SK-N-SH (cell line): ENCODE measurements at regions not wholly inside any gene's neighbourhood (a gene's known extent, or its start where the extent isn't known, plus 50 kb on each side); places are given as distances from the start of the nearest gene placed in this dataset.

ENCODE experiments used
- CTCF ChIA-PET: fragments of 300-600, 350-600 bp; formaldehyde crosslinking; extraction: SDS; loops from one replicate; lab custom pipeline; 2021; lab: Yijun Ruan, JAX
- POLR2A ChIA-PET: fragments of 350-600 bp; sonication (Branson Sonifier 250); formaldehyde crosslinking; extraction: SDS; loops from one replicate; lab custom pipeline; 2020; ENCODE audit warnings: antibody characterized with exemption, inconsistent platforms; lab: Yijun Ruan, JAX
- DNase-seq: peaks from one replicate; pipeline ENCODE4 v3.0.0; 2012
- H2AFZ ChIP-seq: fragments of 200-600 bp; sonication (generic); 2 replicates; pipeline ENCODE4 v1.8.1; 2016; ENCODE audit warnings: antibody characterized with exemption, mild to moderate bottlenecking, low read depth
- H3F3A ChIP-seq: fragments of 200-600 bp; sonication (generic); replicated peaks from 2 replicates; pipeline ENCODE3; 2016; ENCODE audit warnings: antibody characterized with exemption, mild to moderate bottlenecking; ENCODE audit not compliant: insufficient read depth
- H3K27ac ChIP-seq, 2 experiments: fragments of 200-500 bp in 1 of 2; fragments of 200-600 bp in 1 of 2; sonication (Bioruptor generic) in 1 of 2; sonication (generic), shearing (Covaris generic) in 1 of 2; 2 replicates each; pipeline versions ENCODE4 v1.5.1 to v1.6.1; 2014 to 2016; ENCODE audit warnings: low read depth in 2 of 2, inconsistent platforms in 1 of 2, low read length in 1 of 2, mild to moderate bottlenecking in 1 of 2, mixed read lengths in 1 of 2
- H3K27me3 ChIP-seq: fragments of 200-600 bp; sonication (generic), shearing (Covaris generic); 2 replicates; pipeline ENCODE4 v1.6.1; 2016; ENCODE audit warnings: mixed run types; ENCODE audit not compliant: insufficient read depth
- H3K36me3 ChIP-seq, 2 experiments: fragments of 200-500 bp in 1 of 2; fragments of 200-600 bp in 1 of 2; sonication (Bioruptor generic) in 1 of 2; sonication (generic) in 1 of 2; replicated peaks in 1 of 2; 2 replicates each; pipeline versions ENCODE3 to v1.5.1; 2014 to 2016; ENCODE audit warnings: low read length in 1 of 2, mild to moderate bottlenecking in 1 of 2; ENCODE audit not compliant: insufficient read depth in 2 of 2, control insufficient read depth in 1 of 2
- H3K4me1 ChIP-seq, 2 experiments: fragments of 200-500 bp in 1 of 2; fragments of 200-600 bp in 1 of 2; sonication (Bioruptor generic) in 1 of 2; sonication (generic), shearing (Covaris generic) in 1 of 2; 2 replicates each; pipeline versions ENCODE4 v1.5.1 to v1.6.1; 2014 to 2016; ENCODE audit warnings: low read depth in 1 of 2, low read length in 1 of 2, mixed run types in 1 of 2; ENCODE audit not compliant: insufficient read depth in 2 of 2, control insufficient read depth in 1 of 2
- H3K4me2 ChIP-seq: fragments of 200-600 bp; sonication (generic), shearing (Covaris generic); 2 replicates; pipeline ENCODE4 v1.6.1; 2017; ENCODE audit warnings: mixed run types
- H3K4me3 ChIP-seq, 2 experiments: fragments of 200-500 bp in 1 of 2; fragments of 200-600 bp in 1 of 2; sonication (Bioruptor generic) in 1 of 2; sonication (generic), shearing (Covaris generic) in 1 of 2; 2 replicates each; pipeline versions ENCODE4 v1.5.1 to v1.8.1; 2014 to 2016; ENCODE audit warnings: low read depth in 2 of 2, inconsistent platforms in 1 of 2, low read length in 1 of 2, mild to moderate bottlenecking in 1 of 2, mixed read lengths in 1 of 2, moderate library complexity in 1 of 2
- H3K79me2 ChIP-seq: fragments of 200-600 bp; sonication (generic); 2 replicates; pipeline ENCODE4 v1.8.1; 2017; ENCODE audit warnings: mild to moderate bottlenecking; ENCODE audit not compliant: insufficient read depth
- H3K9ac ChIP-seq: fragments of 200-600 bp; sonication (generic); 2 replicates; pipeline ENCODE4 v1.6.1; 2017; ENCODE audit warnings: mixed run types
- H3K9me2 ChIP-seq: fragments of 200-600 bp; sonication (generic); 2 replicates; pipeline ENCODE4 v1.6.1; 2017; ENCODE audit warnings: mixed run types
- H3K9me3 ChIP-seq: fragments of 200-600 bp; sonication (generic); 2 replicates; pipeline ENCODE4 v1.6.1; 2017; ENCODE audit warnings: mixed run types, mild to moderate bottlenecking, moderate library complexity
- H4K20me1 ChIP-seq: fragments of 200-600 bp; sonication (generic); 2 replicates; pipeline ENCODE4 v1.6.1; 2017; ENCODE audit warnings: mild to moderate bottlenecking, mixed run types; ENCODE audit not compliant: insufficient read depth
- FOSL2 ChIP-seq: IDR thresholded peaks from 2 replicates; pipeline ENCODE4 v1.4.0; 2012; ENCODE audit warnings: low read depth, mild to moderate bottlenecking, moderate library complexity, borderline replicate concordance
- FOXJ3 ChIP-seq: sonication (generic); formaldehyde crosslinking; IDR thresholded peaks from 2 replicates; pipeline ENCODE4 v1.5.1; 2020; ENCODE audit warnings: mild to moderate bottlenecking, missing genetic modification reagents
- FOXM1 ChIP-seq: IDR thresholded peaks from 2 replicates; pipeline ENCODE4 v1.4.0; 2012; ENCODE audit warnings: low read depth, mild to moderate bottlenecking
- GATA2 ChIP-seq: sonication (generic); formaldehyde crosslinking; IDR thresholded peaks from 2 replicates; pipeline ENCODE4 v1.5.0; 2020; ENCODE audit warnings: mild to moderate bottlenecking, missing genetic modification reagents
- MAX ChIP-seq: IDR thresholded peaks from 2 replicates; pipeline ENCODE4 v1.4.0; 2012; ENCODE audit warnings: low read depth
- MEF2A ChIP-seq: IDR thresholded peaks from 2 replicates; pipeline ENCODE4 v1.4.0; 2012; ENCODE audit warnings: low read depth, borderline replicate concordance
- NFIC ChIP-seq: IDR thresholded peaks from 2 replicates; pipeline ENCODE4 v1.4.0; 2012; ENCODE audit warnings: borderline replicate concordance
- RFX5 ChIP-seq: IDR thresholded peaks from 2 replicates; pipeline ENCODE4 v1.6.1; 2012; ENCODE audit warnings: mild to moderate bottlenecking, improper control_type of control experiment, low read length
- SMC3 ChIP-seq: IDR thresholded peaks from 2 replicates; pipeline ENCODE4 v1.6.1; 2012; ENCODE audit warnings: low read depth, low read length, improper control_type of control experiment
- YY1 ChIP-seq: IDR thresholded peaks from 2 replicates; pipeline ENCODE4 v1.4.0; 2012; ENCODE audit warnings: low read depth, mild to moderate bottlenecking
- WGBS: methylation state at CpG from one replicate; pipeline ENCODE4 v1.1.6; 2017; ENCODE audit warnings: low lambda C conversion rate; 5-methylcytosine and 5-hydroxymethylcytosine counted together
- TF ChIP-seq, protein P1 (sequence below): IDR thresholded peaks from 2 replicates; pipeline ENCODE4 v1.4.0; 2012; ENCODE audit warnings: low read depth, borderline replicate concordance
- TF ChIP-seq, protein P2 (sequence below): IDR thresholded peaks from 2 replicates; pipeline ENCODE4; 2012

- no peaks in the 10 kb centered on the region for H3K27me3 ChIP-seq
- DNase-seq: no peak
- no peaks in the 10 kb centered on the region for H4K20me1 ChIP-seq
- POLR2A ChIA-PET: no interaction called here
- no peaks in the 10 kb centered on the region for H3K9me2 ChIP-seq
- WGBS: 57% methylated on average over 2 of the region's 2 CpGs
- no peaks in the 10 kb centered on the region; a peak in 1 of 4 replicates for H3K4me1 ChIP-seq
- H3K9ac ChIP-seq: no peak overlapping the region
- no peaks in the 10 kb centered on the region for H3K79me2 ChIP-seq
- no peak overlapping the region for H2AFZ ChIP-seq
- CTCF ChIA-PET: no interaction called here
- no peak for TF ChIP-seq SMC3
- no peak overlapping the region for H3K4me2 ChIP-seq
- H3K4me3 ChIP-seq: no peak overlapping the region
- H3K36me3 ChIP-seq: no peaks in the 10 kb centered on the region
- no peaks in the 10 kb centered on the region for H3K9me3 ChIP-seq
- H3F3A ChIP-seq: no peaks in the 10 kb centered on the region
- no peak overlapping the region for H3K27ac ChIP-seq
Measured at GRCh38 chr10:107476408-107476807, 311.9 kb upstream of the SORCS1 start.

GRCh38 chr10:107474650-107475049 is 310.1 kb upstream of the SORCS1 start:
- DNase-seq: no peak
- ChIA-PET POLR2A (no interaction called here), CTCF (no interaction called here)
- H3F3A ChIP-seq: no peaks in the 10 kb centered on the region
- no peaks in the 10 kb centered on the region for H3K4me1 ChIP-seq
- no peaks in the 10 kb centered on the region for H3K27me3 ChIP-seq
- no peaks in the 10 kb centered on the region for H3K79me2 ChIP-seq
- H4K20me1 ChIP-seq: no peaks in the 10 kb centered on the region
- H2AFZ ChIP-seq: no peak overlapping the region
- no peaks in the 10 kb centered on the region for H3K9me2 ChIP-seq
- no peaks in the 10 kb centered on the region for H3K9me3 ChIP-seq
- no peak for TF ChIP-seq FOXM1
- TF ChIP-seq FOSL2: no peak
- TF ChIP-seq NFIC: no peak
- TF ChIP-seq, protein P1, sequence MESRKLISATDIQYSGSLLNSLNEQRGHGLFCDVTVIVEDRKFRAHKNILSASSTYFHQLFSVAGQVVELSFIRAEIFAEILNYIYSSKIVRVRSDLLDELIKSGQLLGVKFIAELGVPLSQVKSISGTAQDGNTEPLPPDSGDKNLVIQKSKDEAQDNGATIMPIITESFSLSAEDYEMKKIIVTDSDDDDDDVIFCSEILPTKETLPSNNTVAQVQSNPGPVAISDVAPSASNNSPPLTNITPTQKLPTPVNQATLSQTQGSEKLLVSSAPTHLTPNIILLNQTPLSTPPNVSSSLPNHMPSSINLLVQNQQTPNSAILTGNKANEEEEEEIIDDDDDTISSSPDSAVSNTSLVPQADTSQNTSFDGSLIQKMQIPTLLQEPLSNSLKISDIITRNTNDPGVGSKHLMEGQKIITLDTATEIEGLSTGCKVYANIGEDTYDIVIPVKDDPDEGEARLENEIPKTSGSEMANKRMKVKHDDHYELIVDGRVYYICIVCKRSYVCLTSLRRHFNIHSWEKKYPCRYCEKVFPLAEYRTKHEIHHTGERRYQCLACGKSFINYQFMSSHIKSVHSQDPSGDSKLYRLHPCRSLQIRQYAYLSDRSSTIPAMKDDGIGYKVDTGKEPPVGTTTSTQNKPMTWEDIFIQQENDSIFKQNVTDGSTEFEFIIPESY: no peak
- no peak for TF ChIP-seq RFX5
- TF ChIP-seq, protein P2, sequence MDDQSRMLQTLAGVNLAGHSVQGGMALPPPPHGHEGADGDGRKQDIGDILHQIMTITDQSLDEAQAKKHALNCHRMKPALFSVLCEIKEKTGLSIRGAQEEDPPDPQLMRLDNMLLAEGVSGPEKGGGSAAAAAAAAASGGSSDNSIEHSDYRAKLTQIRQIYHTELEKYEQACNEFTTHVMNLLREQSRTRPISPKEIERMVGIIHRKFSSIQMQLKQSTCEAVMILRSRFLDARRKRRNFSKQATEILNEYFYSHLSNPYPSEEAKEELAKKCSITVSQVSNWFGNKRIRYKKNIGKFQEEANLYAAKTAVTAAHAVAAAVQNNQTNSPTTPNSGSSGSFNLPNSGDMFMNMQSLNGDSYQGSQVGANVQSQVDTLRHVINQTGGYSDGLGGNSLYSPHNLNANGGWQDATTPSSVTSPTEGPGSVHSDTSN: no peak
- TF ChIP-seq FOXJ3 (CRISPR knock-in tag): no peak
- TF ChIP-seq GATA2 (CRISPR knock-in tag): no peak
- TF ChIP-seq MAX: no peak
- 47% methylated on average over 1 of the region's 1 CpG for WGBS
- no peak overlapping the region for H3K4me2 ChIP-seq
- H3K27ac ChIP-seq: no peak overlapping the region
- no peak overlapping the region for H3K9ac ChIP-seq
- no peaks in the 10 kb centered on the region for H3K36me3 ChIP-seq
- no peak overlapping the region for H3K4me3 ChIP-seq

DNA sequence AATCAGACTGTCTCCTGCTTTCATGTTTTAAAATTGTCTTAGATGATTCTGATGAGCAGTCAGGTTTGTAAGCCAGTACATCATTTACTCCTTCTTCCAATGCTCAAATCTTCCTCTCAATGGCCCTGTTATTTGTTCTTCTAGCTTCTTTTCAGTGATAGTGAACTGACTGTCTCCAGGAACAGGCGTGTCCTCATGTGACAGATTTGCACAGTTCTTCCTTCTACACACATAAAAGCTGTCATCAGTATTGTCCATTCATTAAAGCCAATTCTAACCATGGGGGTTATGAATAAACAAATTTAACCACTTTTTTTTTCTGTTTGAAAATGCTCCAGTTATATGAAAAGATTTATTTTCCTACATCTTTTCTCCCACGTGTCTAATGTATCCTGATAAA is 308.7 kb upstream of the SORCS1 start:
- TF ChIP-seq YY1 (no peak), MEF2A (no peak)
- TF ChIP-seq, all 33 proteins: peak for 0

More for the DNA sequence above, 308.7 kb upstream of the SORCS1 start:
- no peak for DNase-seq
- Histone ChIP-seq H3K79me2 (no peaks in the 10 kb centered on the region), H2AFZ (no peak overlapping the region), H3K4me3 (no peak overlapping the region), H3F3A (no peaks in the 10 kb centered on the region), H3K4me2 (no peak overlapping the region), H3K27ac (no peak overlapping the region), H3K4me1 (no peaks in the 10 kb centered on the region), H3K36me3 (no peaks in the 10 kb centered on the region), H3K9me3 (no peaks in the 10 kb centered on the region), H4K20me1 (no peaks in the 10 kb centered on the region), H3K9me2 (no peaks in the 10 kb centered on the region), H3K27me3 (no peaks in the 10 kb centered on the region), H3K9ac (no peak overlapping the region)
- ChIA-PET CTCF (no interaction called here), POLR2A (no interaction called here)
- 46% methylated on average over 2 of the region's 2 CpGs for WGBS
